MV-4-11 (cell line): ENCODE measurements at regions not wholly inside any gene's neighbourhood (a gene's known extent, or its start where the extent isn't known, plus 50 kb on each side); places are given as distances from the start of the nearest gene placed in this dataset.

Experiments
- DNase-seq: peaks from one replicate; lab custom pipeline; 2025; lab: John Stamatoyannopoulos, UW

GRCh38 chr7:46239846-46240245 lies 318.8 kb upstream of the IGFBP3 start:
- DNase-seq = no peak

- DNase-seq = no peak
Observed at GRCh38 chr7:46237466-46237865, 316.4 kb upstream of the IGFBP3 start.

- no peak for DNase-seq
Observed at GRCh38 chr7:46233585-46234329, 312.7 kb upstream of the IGFBP3 start.

GRCh38 chr7:46230990-46231305 lies 309.9 kb upstream of the IGFBP3 start:
- DNase-seq = no peak

- DNase-seq = no peak
Observed at GRCh38 chr7:46230298-46230989, 309.4 kb upstream of the IGFBP3 start.

DNA sequence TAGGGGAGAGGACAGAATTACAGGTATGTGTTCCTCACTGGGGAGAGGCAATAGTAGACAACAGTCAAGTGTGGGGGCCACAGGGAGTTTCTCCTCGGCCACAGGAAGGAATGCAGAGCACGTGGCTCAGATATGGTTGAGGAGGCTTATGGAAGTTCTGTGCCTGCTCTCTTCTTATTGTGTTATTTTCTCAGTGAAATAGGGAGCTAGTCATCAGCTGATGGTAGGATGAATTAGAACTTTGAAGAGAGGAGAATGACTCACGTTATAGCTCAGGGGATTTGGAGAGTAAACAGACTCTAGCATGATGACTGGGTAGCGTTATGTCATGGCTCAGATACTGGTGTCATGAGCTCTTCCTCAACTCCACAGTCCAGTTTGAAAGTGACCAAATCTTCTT lies 308.3 kb upstream of the IGFBP3 start:
- no peak for DNase-seq

DNA sequence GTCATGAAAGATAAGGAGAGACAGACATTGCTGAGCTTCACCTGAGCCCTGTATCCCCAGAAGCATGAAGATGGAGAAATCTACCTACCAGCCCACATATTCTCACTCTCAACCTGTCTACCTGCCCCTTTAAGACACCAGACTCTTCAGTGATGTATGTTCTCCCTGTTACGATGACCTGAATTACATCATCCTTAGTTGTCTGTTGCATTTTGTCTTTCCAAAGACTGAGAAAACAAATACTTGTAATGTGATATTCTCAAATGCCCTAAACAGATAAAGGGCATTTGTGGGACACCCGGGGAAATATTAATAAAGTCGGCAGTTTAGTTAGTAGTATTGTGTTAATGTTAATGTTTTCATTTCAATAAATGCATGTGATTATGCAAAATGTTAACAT lies 305.8 kb upstream of the IGFBP3 start:
- no peak for DNase-seq

DNA sequence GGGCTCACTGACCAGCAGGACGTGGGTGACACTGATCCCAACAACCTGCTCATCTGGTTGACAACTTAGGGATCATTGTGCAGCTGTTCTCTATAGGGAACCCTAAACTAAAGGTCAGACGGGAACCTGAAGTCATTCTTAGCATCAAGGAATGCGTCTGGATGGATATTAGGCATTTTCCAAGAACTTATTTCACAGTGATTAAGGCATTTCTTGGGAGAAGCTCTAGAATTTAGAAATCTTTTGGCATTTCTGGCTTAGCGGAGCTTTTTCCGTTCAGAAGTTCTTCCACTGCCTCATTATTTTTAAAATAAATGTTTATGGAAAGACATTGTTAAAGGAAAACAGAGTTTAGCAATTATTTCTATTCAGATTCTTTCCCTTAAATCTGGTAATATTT lies 303.3 kb upstream of the IGFBP3 start:
- DNase-seq = no peak

- no peak for DNase-seq
Observed at GRCh38 chr7:46220066-46220630, 299.1 kb upstream of the IGFBP3 start.

- no peak for DNase-seq
Observed at GRCh38 chr7:46218461-46219200, 297.6 kb upstream of the IGFBP3 start.

- DNase-seq = no peak
Observed at GRCh38 chr7:46215987-46216567, 295.0 kb upstream of the IGFBP3 start.

DNA sequence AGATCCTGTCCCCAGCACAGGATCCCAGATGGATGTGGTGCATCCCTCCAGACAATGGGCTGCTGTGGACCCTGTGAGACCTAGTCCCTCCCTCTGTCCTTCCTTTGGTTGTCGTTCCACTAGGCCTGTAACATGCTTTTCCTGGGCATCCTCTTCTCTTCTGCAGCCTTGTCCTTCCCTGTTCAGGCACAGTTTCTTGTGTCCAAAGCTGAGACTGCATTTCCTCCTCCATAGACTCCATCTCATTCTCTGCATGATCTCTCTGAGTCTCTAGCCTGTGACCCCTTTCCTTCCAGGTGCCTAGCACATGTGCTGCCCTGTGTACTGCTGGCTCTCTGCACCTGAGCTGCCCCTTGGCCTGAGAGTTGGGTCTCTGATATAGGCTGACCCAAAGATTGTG lies 293.5 kb upstream of the IGFBP3 start:
- no peak for DNase-seq

DNA sequence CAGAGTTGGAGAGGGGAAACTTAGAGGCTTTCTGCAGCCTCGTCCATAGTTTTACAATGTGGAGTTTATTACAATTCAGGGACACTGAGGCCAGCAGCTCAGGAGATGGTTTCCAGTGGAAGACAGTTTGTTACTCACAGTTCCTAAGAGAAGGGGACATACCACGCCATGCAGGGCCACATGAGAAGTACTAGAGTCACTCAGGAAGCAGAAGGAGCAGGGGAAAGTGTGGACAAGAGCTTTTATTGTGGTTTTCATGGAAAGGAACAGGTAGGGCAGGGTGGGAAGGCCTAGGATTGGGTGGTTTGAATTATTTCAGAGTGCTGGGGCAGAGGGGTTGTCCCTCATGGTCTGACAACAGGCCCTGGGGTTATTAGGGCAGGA lies 292.1 kb upstream of the IGFBP3 start:
- DNase-seq = no peak

- DNase-seq = no peak
Observed at GRCh38 chr7:46212425-46213153, 291.5 kb upstream of the IGFBP3 start.

DNA sequence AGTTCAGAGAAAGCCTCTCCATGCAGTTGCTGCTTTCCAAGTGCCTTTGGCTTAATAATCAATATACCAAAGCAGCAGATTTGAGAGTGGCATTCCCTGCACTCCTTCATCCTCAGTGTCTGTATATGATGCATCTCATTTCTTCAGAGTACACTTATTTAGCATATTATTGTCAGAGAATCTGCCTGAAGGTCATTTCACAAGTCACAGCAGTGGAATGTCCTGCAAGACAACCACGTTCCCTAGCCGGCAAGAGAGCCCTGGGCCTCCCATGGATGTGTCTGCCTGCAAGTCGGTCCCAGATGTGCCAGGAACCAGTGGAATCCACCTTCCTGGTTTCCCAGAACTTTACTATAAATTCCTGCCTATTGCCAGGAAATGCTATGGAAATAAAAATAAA lies 289.4 kb upstream of the IGFBP3 start:
- DNase-seq = no peak

DNA sequence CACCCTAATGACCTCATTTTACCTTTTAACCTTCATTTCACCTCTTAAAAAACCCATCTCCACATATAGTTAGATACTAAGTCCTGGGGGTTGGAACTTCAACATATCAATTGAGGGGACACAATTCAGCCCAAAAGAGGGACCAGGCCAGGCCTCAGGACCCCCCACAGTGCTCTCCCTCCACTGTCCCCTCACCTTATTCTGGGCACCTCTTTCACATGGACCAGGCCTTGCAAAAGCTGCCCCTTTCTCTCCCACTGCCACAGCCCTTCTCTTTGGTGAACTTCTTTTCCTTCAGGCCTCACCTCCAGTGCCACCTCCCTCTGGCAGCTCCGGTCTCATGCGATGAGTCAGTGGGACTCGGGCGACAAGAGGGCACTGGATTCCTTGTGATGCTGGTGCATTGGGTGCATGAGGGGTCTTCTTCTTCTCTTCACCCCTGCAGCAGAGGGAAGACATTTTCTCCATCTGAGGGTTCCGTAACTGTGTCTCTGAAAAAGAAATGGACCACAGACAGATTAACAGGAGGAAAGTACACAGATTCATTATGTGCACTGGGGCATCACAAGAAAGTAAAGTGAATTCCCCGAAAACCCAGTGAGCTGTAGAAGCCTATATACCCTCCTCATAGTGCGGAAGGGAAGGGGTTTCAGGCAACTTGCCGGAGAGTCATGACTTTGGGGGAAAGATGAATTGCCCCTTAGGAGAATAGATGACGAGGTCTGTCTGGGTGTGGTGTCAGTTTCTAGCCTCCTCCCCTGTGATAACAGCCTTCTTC lies 288.7 kb upstream of the IGFBP3 start:
- no peak for DNase-seq

GRCh38 chr7:46208635-46209525 lies 287.8 kb upstream of the IGFBP3 start:
- no peak for DNase-seq

GRCh38 chr7:46207931-46208634 lies 287.0 kb upstream of the IGFBP3 start:
- no peak for DNase-seq

DNA sequence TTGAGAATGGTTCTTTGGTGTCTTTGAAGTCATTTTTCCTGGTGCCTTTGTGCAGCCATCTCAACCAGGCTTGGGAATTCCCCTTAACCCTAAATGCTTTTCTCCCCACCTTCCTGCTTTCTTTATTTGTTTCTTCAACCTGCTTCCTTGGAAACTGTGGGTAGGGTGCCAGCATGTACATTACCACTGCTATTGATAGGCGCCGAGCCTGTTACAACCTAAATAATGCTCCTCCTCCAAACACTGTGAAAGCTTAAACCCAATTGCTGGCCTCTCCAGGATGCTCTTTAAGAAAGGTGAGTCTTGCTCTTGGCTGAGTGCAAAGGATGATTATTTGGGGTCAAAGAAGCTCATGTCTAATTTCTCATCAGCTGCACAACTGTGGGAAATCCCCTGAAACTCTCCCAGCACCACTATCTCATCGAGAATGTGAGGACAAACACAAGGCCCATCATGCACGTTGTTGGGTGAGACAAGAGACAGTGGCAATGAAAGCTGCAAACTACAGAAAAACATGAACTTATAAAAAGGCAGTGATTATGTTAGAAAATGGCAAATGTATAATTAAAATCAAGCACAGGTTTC lies 285.5 kb upstream of the IGFBP3 start:
- DNase-seq = no peak
